ENCODE measurements at regions not wholly inside any gene's neighbourhood (a gene's known extent, or its start where the extent isn't known, plus 50 kb on each side); places are given as distances from the start of the nearest gene placed in this dataset.
"Not testable (repeated sequence)": the region's sequence is repeated elsewhere in the genome, so short reads cannot be mapped to it uniquely, and the experiment has no call there.

GRCh38 chr2:8141780-8142179 is 540.1 kb upstream of the ID2 start:
- no peak overlapping the region for H3K27ac ChIP-seq (replicated peaks in 1 of 4)
- intact Hi-C loops (cut with DNase I): no loop called here
- no peak for DNase-seq (ENCODE audit: extremely low spot score)

GRCh38 chr2:8142461-8142860 is 539.4 kb upstream of the ID2 start:
- H3K9me3 ChIP-seq: no peaks in the 10 kb centered on the region
- intact Hi-C loops (cut with DNase I): no loop called here
- H3K36me3 ChIP-seq: no peaks in the 10 kb centered on the region
- 74% methylated on average over 1 of the region's 1 CpG for WGBS
- no peak overlapping the region for H3K4me3 ChIP-seq
- TF ChIP-seq CTCF (IDR thresholded peaks at IDR 0.05): no peak
- no peak for TF ChIP-seq POLR2A (IDR thresholded peaks at IDR 0.05; ENCODE audit: low read depth)
- no peak for TF ChIP-seq EP300 (IDR thresholded peaks at IDR 0.05)
- no peak for TF ChIP-seq POLR2AphosphoS5 (IDR thresholded peaks at IDR 0.05)
- no peak overlapping the region for H3K27ac ChIP-seq (replicated peaks in 1 of 4)
- peaks cover 6 to 15% (median 11%) of the 10 kb centered on the region in 4 donors for H3K4me1 ChIP-seq
- no peaks in the 10 kb centered on the region for H3K27me3 ChIP-seq
- no peak for DNase-seq (ENCODE audit: extremely low spot score)

More at GRCh38 chr2:8141780-8142179, 540.1 kb upstream of the ID2 start:
- WGBS: 65% methylated on average over 6 of the region's 6 CpGs
- H3K9me3 ChIP-seq: no peaks in the 10 kb centered on the region
- no peak overlapping the region for H3K4me3 ChIP-seq
- peaks cover 6 to 14% (median 9%) of the 10 kb centered on the region in 4 donors for H3K4me1 ChIP-seq
- TF ChIP-seq EP300 (IDR thresholded peaks at IDR 0.05) (no peak), CTCF (IDR thresholded peaks at IDR 0.05) (no peak), POLR2A (IDR thresholded peaks at IDR 0.05; ENCODE audit: low read depth) (no peak), POLR2AphosphoS5 (IDR thresholded peaks at IDR 0.05) (no peak)
- H3K36me3 ChIP-seq: no peaks in the 10 kb centered on the region
- no peaks in the 10 kb centered on the region for H3K27me3 ChIP-seq

GRCh38 chr2:8144131-8144631 is 537.7 kb upstream of the ID2 start:
- DNase-seq (ENCODE audit: extremely low spot score): no peak
- no peak overlapping the region for H3K27ac ChIP-seq (replicated peaks in 1 of 4)
- no peaks in the 10 kb centered on the region for H3K9me3 ChIP-seq
- H3K36me3 ChIP-seq: no peaks in the 10 kb centered on the region
- H3K4me3 ChIP-seq: no peak overlapping the region
- WGBS: 97% methylated on average over 2 of the region's 2 CpGs
- no peaks in the 10 kb centered on the region for H3K27me3 ChIP-seq
- intact Hi-C loops (cut with DNase I): no loop called here
- H3K4me1 ChIP-seq: peaks cover 6 to 15% (median 11%) of the 10 kb centered on the region in 4 donors
- TF ChIP-seq CTCF (IDR thresholded peaks at IDR 0.05): no peak
- no peak for TF ChIP-seq EP300 (IDR thresholded peaks at IDR 0.05)
- no peak for TF ChIP-seq POLR2AphosphoS5 (IDR thresholded peaks at IDR 0.05)
- no peak for TF ChIP-seq POLR2A (IDR thresholded peaks at IDR 0.05; ENCODE audit: low read depth)

- Histone ChIP-seq H3K27me3 (no peaks in the 10 kb centered on the region), H3K27ac (replicated peaks in 1 of 4) (no peak overlapping the region), H3K4me1 (peaks cover 8 to 15% (median 13%) of the 10 kb centered on the region in 4 donors), H3K36me3 (no peaks in the 10 kb centered on the region), H3K4me3 (no peak overlapping the region), H3K9me3 (no peaks in the 10 kb centered on the region)
- TF ChIP-seq CTCF (IDR thresholded peaks at IDR 0.05): no peak
- TF ChIP-seq POLR2AphosphoS5 (IDR thresholded peaks at IDR 0.05): no peak
- TF ChIP-seq EP300 (IDR thresholded peaks at IDR 0.05): no peak
- TF ChIP-seq POLR2A (IDR thresholded peaks at IDR 0.05; ENCODE audit: low read depth): no peak
- DNase-seq (ENCODE audit: extremely low spot score): no peak
- intact Hi-C loops (cut with DNase I): no loop called here
- 70% methylated on average over 3 of the region's 3 CpGs for WGBS
These were observed 537.1 kb upstream of the ID2 start for GRCh38 chr2:8144785-8145184.

GRCh38 chr2:8145375-8145774 is 536.5 kb upstream of the ID2 start:
- H3K36me3 ChIP-seq; H3K4me3 ChIP-seq; DNase-seq (ENCODE audit: extremely low spot score); H3K9me3 ChIP-seq; H3K27me3 ChIP-seq; H3K27ac ChIP-seq (replicated peaks in 1 of 4); intact Hi-C loops (cut with DNase I): not testable (repeated sequence)
- WGBS: 75% methylated on average over 2 of the region's 2 CpGs
- H3K4me1 ChIP-seq: peaks cover 8 to 18% (median 16%) of the 10 kb centered on the region in 4 donors

Measured in esophagus muscularis mucosa (tissue), 4 donors.